RWPE2 (cell line): ENCODE measurements at regions not wholly inside any gene's neighbourhood (a gene's known extent, or its start where the extent isn't known, plus 50 kb on each side); places are given as distances from the start of the nearest gene placed in this dataset.

Experiments used
- ATAC-seq: fragments of 200-7000 bp; cut with Tn5 transposase; 3 replicates; pipeline ENCODE4 v1.9.1; 2021; ENCODE audit warnings: low read depth
- DNase-seq: peaks from one replicate; pipeline ENCODE4 v3.0.0-alpha.2; 2020; ENCODE audit warnings: low spot score
- H3K27ac ChIP-seq: fragments of 450-650 bp; 2 replicates; pipeline ENCODE4 v1.5.1; 2017; ENCODE audit warnings: mild to moderate bottlenecking; ENCODE audit not compliant: poor library complexity, severe bottlenecking
- H3K27me3 ChIP-seq: fragments of 250-450 bp; sonication (Bioruptor Pico); 2 replicates; pipeline ENCODE4 v1.5.1; 2021; ENCODE audit warnings: mild to moderate bottlenecking, moderate library complexity; ENCODE audit not compliant: insufficient read depth, poor library complexity, severe bottlenecking
- H3K36me3 ChIP-seq: fragments of 250-450 bp; sonication (Bioruptor Pico); 2 replicates; pipeline ENCODE4 v1.5.1; 2020; ENCODE audit warnings: low read depth, mild to moderate bottlenecking, moderate library complexity
- H3K4me1 ChIP-seq: fragments of 250-450 bp; sonication (Bioruptor Pico); 2 replicates; pipeline ENCODE4 v1.5.1; 2021; ENCODE audit warnings: mild to moderate bottlenecking, moderate library complexity; ENCODE audit not compliant: insufficient read depth, poor library complexity, severe bottlenecking
- H3K4me3 ChIP-seq: fragments of 250-450 bp; sonication (Bioruptor Pico); 2 replicates; pipeline ENCODE4 v1.5.1; 2021; ENCODE audit warnings: mild to moderate bottlenecking, moderate library complexity; ENCODE audit not compliant: severe bottlenecking
- H3K9me3 ChIP-seq: fragments of 250-450 bp; sonication (Bioruptor Pico); 2 replicates; pipeline ENCODE4 v1.5.1; 2021; ENCODE audit warnings: mild to moderate bottlenecking, moderate library complexity; ENCODE audit not compliant: severe bottlenecking
- TF ChIP-seq, protein P1 (sequence below): fragments of 450-650 bp; IDR thresholded peaks from one replicate; pipeline ENCODE4 v1.5.1; 2017; ENCODE audit warnings: mild to moderate bottlenecking, moderate library complexity; ENCODE audit not compliant: poor library complexity, severe bottlenecking

GRCh38 chr13:42405665-42406390 lies 133.9 kb downstream of the AKAP11 start:
- Histone ChIP-seq H3K27ac (no peak overlapping the region), H3K9me3 (no peaks in the 10 kb centered on the region), H3K4me1 (peaks cover 10% of the 10 kb centered on the region), H3K36me3 (no peaks in the 10 kb centered on the region), H3K4me3 (no peak overlapping the region), H3K27me3 (no peaks in the 10 kb centered on the region)
- DNase-seq (peak; percentile 57), ATAC-seq (peak; percentile 71)
- TF ChIP-seq, protein P1, sequence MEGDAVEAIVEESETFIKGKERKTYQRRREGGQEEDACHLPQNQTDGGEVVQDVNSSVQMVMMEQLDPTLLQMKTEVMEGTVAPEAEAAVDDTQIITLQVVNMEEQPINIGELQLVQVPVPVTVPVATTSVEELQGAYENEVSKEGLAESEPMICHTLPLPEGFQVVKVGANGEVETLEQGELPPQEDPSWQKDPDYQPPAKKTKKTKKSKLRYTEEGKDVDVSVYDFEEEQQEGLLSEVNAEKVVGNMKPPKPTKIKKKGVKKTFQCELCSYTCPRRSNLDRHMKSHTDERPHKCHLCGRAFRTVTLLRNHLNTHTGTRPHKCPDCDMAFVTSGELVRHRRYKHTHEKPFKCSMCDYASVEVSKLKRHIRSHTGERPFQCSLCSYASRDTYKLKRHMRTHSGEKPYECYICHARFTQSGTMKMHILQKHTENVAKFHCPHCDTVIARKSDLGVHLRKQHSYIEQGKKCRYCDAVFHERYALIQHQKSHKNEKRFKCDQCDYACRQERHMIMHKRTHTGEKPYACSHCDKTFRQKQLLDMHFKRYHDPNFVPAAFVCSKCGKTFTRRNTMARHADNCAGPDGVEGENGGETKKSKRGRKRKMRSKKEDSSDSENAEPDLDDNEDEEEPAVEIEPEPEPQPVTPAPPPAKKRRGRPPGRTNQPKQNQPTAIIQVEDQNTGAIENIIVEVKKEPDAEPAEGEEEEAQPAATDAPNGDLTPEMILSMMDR = no peak

GRCh38 chr13:42409075-42409474 lies 137.1 kb downstream of the AKAP11 start:
- DNase-seq = no peak
- Histone ChIP-seq H3K4me1 (peaks cover 10% of the 10 kb centered on the region), H3K4me3 (no peak overlapping the region), H3K27me3 (no peaks in the 10 kb centered on the region), H3K27ac (no peak overlapping the region), H3K9me3 (no peaks in the 10 kb centered on the region), H3K36me3 (no peaks in the 10 kb centered on the region)
- ATAC-seq = no peak
- TF ChIP-seq, protein P1 = no peak

DNA sequence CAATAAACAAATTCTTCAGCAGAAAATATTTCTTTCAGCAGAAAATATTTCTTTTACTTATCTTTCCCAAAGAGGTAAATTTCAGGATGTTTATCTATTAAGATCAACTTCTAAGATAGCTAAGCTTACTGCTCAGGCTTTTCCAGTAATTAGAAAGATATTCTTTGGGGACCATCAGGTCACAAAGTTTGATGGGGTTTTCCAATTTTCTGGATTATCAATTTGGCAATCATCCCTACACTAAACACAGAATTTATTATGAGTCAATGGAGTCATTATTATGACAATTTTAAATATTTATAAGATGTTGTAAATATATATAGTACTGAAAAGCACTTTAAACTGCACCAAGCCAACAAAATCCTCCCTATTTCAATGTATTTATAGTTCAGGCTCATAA lies 137.6 kb downstream of the AKAP11 start:
- Histone ChIP-seq H3K4me1 (peaks cover 10% of the 10 kb centered on the region), H3K27ac (no peak overlapping the region)
- no peak for ATAC-seq

DNA sequence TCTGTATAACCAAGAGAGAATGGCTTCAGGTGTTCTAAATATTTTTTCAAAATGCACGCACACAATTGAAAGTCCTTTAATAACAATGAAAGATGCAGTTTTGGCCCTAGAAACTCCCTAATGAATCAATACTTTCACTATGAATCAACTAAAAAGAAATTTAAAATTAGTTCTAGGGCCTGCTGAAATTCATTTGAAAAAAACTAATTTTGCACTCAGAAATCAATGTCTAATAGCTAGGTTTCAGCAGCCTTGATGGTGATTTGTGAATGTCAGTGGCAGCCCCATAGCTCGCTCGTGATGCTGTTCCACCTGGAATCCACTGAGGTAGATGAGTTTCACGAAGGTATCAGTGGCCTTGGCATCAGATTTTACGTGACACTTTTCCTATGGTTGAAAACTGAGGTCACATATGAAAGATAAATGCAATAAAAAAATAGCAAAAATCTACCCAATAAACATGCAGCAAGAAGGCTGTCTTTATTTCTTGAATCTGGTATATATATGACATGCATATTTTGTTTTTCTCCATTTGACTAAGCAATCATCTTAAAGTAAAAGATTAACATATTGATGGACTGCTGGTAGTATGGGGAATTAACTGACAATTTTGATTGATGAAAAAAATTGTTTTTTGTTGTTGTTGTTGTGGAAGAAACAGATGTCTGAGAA lies 141.0 kb downstream of the AKAP11 start:
- no peaks in the 10 kb centered on the region for H3K27me3 ChIP-seq
- H3K9me3 ChIP-seq = no peaks in the 10 kb centered on the region
- no peak for ATAC-seq
- DNase-seq = no peak
- H3K4me3 ChIP-seq = no peak overlapping the region
- TF ChIP-seq, protein P1 = no peak
- H3K4me1 ChIP-seq = no peaks in the 10 kb centered on the region
- H3K27ac ChIP-seq = no peak overlapping the region
- H3K36me3 ChIP-seq = no peaks in the 10 kb centered on the region

More for the DNA sequence above, 137.6 kb downstream of the AKAP11 start:
- Histone ChIP-seq H3K4me3 (no peak overlapping the region), H3K9me3 (no peaks in the 10 kb centered on the region), H3K27me3 (no peaks in the 10 kb centered on the region), H3K36me3 (no peaks in the 10 kb centered on the region)
- no peak for DNase-seq
- TF ChIP-seq, protein P1 = no peak

DNA sequence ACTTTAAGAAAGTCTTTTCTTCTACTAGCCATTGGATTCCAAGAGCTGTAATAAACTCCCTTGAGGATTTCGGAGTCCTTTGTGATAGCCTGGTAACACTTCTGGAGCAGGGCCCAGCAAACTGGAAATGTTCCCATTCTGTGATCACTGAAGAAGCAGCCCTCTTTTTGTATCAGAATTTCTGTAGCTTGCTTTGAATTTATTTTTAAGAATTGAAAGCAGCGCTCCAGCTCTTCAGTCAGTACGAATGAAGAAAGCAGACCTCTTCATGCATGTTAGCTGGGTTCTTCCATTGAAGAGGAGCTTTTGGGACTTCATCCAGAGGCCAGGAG lies 141.5 kb downstream of the AKAP11 start:
- H3K27me3 ChIP-seq = no peaks in the 10 kb centered on the region
- no peaks in the 10 kb centered on the region for H3K36me3 ChIP-seq
- DNase-seq (no peak), ATAC-seq (no peak)
- no peak overlapping the region for H3K4me3 ChIP-seq
- H3K27ac ChIP-seq = no peak overlapping the region
- H3K9me3 ChIP-seq = no peaks in the 10 kb centered on the region
- TF ChIP-seq, protein P1 = no peak
- H3K4me1 ChIP-seq = no peaks in the 10 kb centered on the region
